ENCODE measurements at regions not wholly inside any gene's neighbourhood (a gene's known extent, or its start where the extent isn't known, plus 50 kb on each side); places are given as distances from the start of the nearest gene placed in this dataset.

DNA sequence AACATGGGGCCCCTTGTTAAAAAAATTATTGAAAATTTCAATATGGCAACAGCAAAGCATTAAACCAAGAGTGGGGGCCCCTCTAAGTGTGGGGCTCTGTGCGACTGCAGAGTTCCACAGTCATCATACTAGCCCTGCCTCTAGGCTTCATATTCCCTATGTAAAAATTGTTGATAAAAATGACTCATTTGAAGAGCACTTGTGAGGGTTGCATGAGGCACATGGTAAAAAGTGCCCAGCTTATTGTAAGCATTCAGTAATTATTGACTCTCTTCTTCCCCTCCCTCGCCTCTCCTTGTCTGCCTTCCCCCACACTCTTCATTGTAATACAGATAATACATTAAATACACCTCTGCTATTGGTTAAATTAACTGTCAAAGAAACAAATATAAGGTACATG lies 86.7 kb upstream of the PTBP2 start:
- TF ChIP-seq TAL1 (IDR thresholded peaks at IDR 0.05) (no peak), SMAD1 (IDR thresholded peaks at IDR 0.05; ENCODE audit: low read depth, low read length, partially characterized antibody) (no peak), PURB (CRISPR knock-in tag; IDR thresholded peaks at IDR 0.05; ENCODE audit: low read depth) (no peak), ETV6 (IDR thresholded peaks at IDR 0.05; ENCODE audit: borderline replicate concordance in 1 of 2, low read depth in 2 of 2, low read length in 1 of 2) (no peak), ETV6 (CRISPR knock-in tag; IDR thresholded peaks at IDR 0.05; ENCODE audit: borderline replicate concordance) (no peak), ZNF124 (CRISPR knock-in tag; IDR thresholded peaks at IDR 0.05) (no peak), NFE2 (IDR thresholded peaks at IDR 0.05; ENCODE audit: low read depth) (no peak), SMARCC2 (IDR thresholded peaks at IDR 0.05; ENCODE audit: low read depth) (no peak), RAD21 (CRISPR knock-in tag; conservative IDR thresholded peaks at IDR 0.05 in 1 of 2, IDR thresholded peaks at IDR 0.05 in 1 of 2) (no peak), ZNF717 (CRISPR knock-in tag; IDR thresholded peaks at IDR 0.05) (no peak), ZNF174 (CRISPR knock-in tag; IDR thresholded peaks at IDR 0.05) (no peak), RBBP5 (IDR thresholded peaks at IDR 0.05; ENCODE audit: borderline replicate concordance, insufficient read depth, low read length, poor library complexity, severe bottlenecking) (no peak), ZFX (CRISPR knock-in tag; IDR thresholded peaks at IDR 0.05) (no peak)
- TF ChIP-seq, protein P1, sequence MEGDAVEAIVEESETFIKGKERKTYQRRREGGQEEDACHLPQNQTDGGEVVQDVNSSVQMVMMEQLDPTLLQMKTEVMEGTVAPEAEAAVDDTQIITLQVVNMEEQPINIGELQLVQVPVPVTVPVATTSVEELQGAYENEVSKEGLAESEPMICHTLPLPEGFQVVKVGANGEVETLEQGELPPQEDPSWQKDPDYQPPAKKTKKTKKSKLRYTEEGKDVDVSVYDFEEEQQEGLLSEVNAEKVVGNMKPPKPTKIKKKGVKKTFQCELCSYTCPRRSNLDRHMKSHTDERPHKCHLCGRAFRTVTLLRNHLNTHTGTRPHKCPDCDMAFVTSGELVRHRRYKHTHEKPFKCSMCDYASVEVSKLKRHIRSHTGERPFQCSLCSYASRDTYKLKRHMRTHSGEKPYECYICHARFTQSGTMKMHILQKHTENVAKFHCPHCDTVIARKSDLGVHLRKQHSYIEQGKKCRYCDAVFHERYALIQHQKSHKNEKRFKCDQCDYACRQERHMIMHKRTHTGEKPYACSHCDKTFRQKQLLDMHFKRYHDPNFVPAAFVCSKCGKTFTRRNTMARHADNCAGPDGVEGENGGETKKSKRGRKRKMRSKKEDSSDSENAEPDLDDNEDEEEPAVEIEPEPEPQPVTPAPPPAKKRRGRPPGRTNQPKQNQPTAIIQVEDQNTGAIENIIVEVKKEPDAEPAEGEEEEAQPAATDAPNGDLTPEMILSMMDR (IDR thresholded peaks at IDR 0.05 in 2 of 3, conservative IDR thresholded peaks at IDR 0.05 in 1 of 3; ENCODE audit: insufficient read depth in 2 of 3, low read depth in 1 of 3, low read length in 3 of 3): no peak
- TF ChIP-seq, protein P2, sequence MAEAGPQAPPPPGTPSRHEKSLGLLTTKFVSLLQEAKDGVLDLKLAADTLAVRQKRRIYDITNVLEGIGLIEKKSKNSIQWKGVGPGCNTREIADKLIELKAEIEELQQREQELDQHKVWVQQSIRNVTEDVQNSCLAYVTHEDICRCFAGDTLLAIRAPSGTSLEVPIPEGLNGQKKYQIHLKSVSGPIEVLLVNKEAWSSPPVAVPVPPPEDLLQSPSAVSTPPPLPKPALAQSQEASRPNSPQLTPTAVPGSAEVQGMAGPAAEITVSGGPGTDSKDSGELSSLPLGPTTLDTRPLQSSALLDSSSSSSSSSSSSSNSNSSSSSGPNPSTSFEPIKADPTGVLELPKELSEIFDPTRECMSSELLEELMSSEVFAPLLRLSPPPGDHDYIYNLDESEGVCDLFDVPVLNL (CRISPR knock-in tag; IDR thresholded peaks at IDR 0.05; ENCODE audit: low read depth): no peak
